8988T (cell line): ENCODE measurements at regions not wholly inside any gene's neighbourhood (a gene's known extent, or its start where the extent isn't known, plus 50 kb on each side); places are given as distances from the start of the nearest gene placed in this dataset.
"Not testable (repeated sequence)": the region's sequence is repeated elsewhere in the genome, so short reads cannot be mapped to it uniquely, and the experiment has no call there.

Experiments used
- DNase-seq: peaks from one replicate; pipeline ENCODE4 v3.0.0; 2011

GRCh38 chr6:144898052-144898689 lies 613.0 kb downstream of the UTRN start:
- DNase-seq = no peak

- no peak for DNase-seq
These were observed 613.6 kb downstream of the UTRN start for GRCh38 chr6:144898741-144899140.

- DNase-seq = no peak
These were observed 614.0 kb downstream of the UTRN start for GRCh38 chr6:144899161-144899560.

- no peak for DNase-seq
These were observed 616.3 kb downstream of the UTRN start for GRCh38 chr6:144901412-144901811.

GRCh38 chr6:144908004-144908403 lies 622.9 kb downstream of the UTRN start:
- DNase-seq = no peak

- DNase-seq = no peak
These were observed 624.7 kb downstream of the UTRN start for GRCh38 chr6:144909753-144910285.

GRCh38 chr6:144911322-144911721 lies 626.2 kb downstream of the UTRN start:
- no peak for DNase-seq

- DNase-seq = no peak
These were observed 627.3 kb downstream of the UTRN start for GRCh38 chr6:144912474-144912873.

GRCh38 chr6:144918073-144918472 lies 632.9 kb downstream of the UTRN start:
- DNase-seq = no peak

- DNase-seq = no peak
These were observed 634.4 kb downstream of the UTRN start for GRCh38 chr6:144919560-144919959.

- no peak for DNase-seq
These were observed 635.3 kb downstream of the UTRN start for GRCh38 chr6:144920391-144920961.

GRCh38 chr6:144921206-144921975 lies 636.3 kb downstream of the UTRN start:
- no peak for DNase-seq

- DNase-seq = no peak
These were observed 637.1 kb downstream of the UTRN start for GRCh38 chr6:144922120-144922722.

GRCh38 chr6:144922771-144923490 lies 637.8 kb downstream of the UTRN start:
- not testable (repeated sequence) for DNase-seq

GRCh38 chr6:144923491-144923787 lies 638.3 kb downstream of the UTRN start:
- not testable (repeated sequence) for DNase-seq

- DNase-seq = no peak
These were observed 643.7 kb downstream of the UTRN start for GRCh38 chr6:144928847-144929246.

GRCh38 chr6:144929262-144929661 lies 644.1 kb downstream of the UTRN start:
- no peak for DNase-seq

GRCh38 chr6:144931172-144932035 lies 646.3 kb downstream of the UTRN start:
- no peak for DNase-seq

GRCh38 chr6:144932621-144933020 lies 647.5 kb downstream of the UTRN start:
- no peak for DNase-seq

- no peak for DNase-seq
These were observed 650.0 kb downstream of the UTRN start for GRCh38 chr6:144935181-144935580.

GRCh38 chr6:144935661-144936060 lies 650.5 kb downstream of the UTRN start:
- no peak for DNase-seq

- DNase-seq = no peak
These were observed 651.6 kb downstream of the UTRN start for GRCh38 chr6:144936764-144937163.
